Chondrocyte (in vitro differentiated cells): ENCODE measurements at regions not wholly inside any gene's neighbourhood (a gene's known extent, or its start where the extent isn't known, plus 50 kb on each side); places are given as distances from the start of the nearest gene placed in this dataset.

Experiments used
- DNase-seq: peaks from one replicate; pipeline ENCODE4 v3.0.0; 2021; ENCODE audit warnings: mixed read lengths, low spot score
- H3K27ac Mint-ChIP-seq: one replicate; pipeline ENCODE4 v1.8.0; 2021; ENCODE audit warnings: mild to moderate bottlenecking, moderate library complexity, mixed read lengths; ENCODE audit not compliant: unreplicated experiment
- H3K27me3 Mint-ChIP-seq: 2 replicates; pipeline ENCODE4 v1.8.0; 2021; ENCODE audit warnings: low read depth, mixed read lengths
- H3K36me3 Mint-ChIP-seq: 2 replicates; pipeline ENCODE4 v1.8.0; 2021; ENCODE audit warnings: low read depth, mixed read lengths
- H3K4me1 Mint-ChIP-seq: 2 replicates; pipeline ENCODE4 v1.8.0; 2021; ENCODE audit warnings: low read depth, mild to moderate bottlenecking, mixed read lengths
- H3K4me3 Mint-ChIP-seq: one replicate; pipeline ENCODE4 v1.8.0; 2021; ENCODE audit warnings: mild to moderate bottlenecking, moderate library complexity, mixed read lengths; ENCODE audit not compliant: unreplicated experiment
- H3K9me3 Mint-ChIP-seq: 2 replicates; pipeline ENCODE4 v1.8.0; 2021; ENCODE audit warnings: low read depth, mixed read lengths
- TF ChIP-seq, protein P1 (sequence below): fragments of 200-600 bp; sonication (generic); IDR thresholded peaks from 2 replicates; pipeline ENCODE4 v1.5.0; 2021; ENCODE audit warnings: antibody characterized with exemption, mild to moderate bottlenecking, moderate library complexity

- H3K36me3 Mint-ChIP-seq = no peaks in the 10 kb centered on the region
- TF ChIP-seq, protein P1, sequence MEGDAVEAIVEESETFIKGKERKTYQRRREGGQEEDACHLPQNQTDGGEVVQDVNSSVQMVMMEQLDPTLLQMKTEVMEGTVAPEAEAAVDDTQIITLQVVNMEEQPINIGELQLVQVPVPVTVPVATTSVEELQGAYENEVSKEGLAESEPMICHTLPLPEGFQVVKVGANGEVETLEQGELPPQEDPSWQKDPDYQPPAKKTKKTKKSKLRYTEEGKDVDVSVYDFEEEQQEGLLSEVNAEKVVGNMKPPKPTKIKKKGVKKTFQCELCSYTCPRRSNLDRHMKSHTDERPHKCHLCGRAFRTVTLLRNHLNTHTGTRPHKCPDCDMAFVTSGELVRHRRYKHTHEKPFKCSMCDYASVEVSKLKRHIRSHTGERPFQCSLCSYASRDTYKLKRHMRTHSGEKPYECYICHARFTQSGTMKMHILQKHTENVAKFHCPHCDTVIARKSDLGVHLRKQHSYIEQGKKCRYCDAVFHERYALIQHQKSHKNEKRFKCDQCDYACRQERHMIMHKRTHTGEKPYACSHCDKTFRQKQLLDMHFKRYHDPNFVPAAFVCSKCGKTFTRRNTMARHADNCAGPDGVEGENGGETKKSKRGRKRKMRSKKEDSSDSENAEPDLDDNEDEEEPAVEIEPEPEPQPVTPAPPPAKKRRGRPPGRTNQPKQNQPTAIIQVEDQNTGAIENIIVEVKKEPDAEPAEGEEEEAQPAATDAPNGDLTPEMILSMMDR = no peak
- no peaks in the 10 kb centered on the region for H3K9me3 Mint-ChIP-seq
- H3K4me1 Mint-ChIP-seq = no peaks in the 10 kb centered on the region
- DNase-seq = no peak
- H3K27ac Mint-ChIP-seq = no peak overlapping the region
- no peak overlapping the region for H3K4me3 Mint-ChIP-seq
- peaks cover 19% of the 10 kb centered on the region for H3K27me3 Mint-ChIP-seq
Observed at GRCh38 chr1:90357995-90358394, 359.1 kb downstream of the BARHL2 start.

- TF ChIP-seq, protein P1 = no peak
- DNase-seq = no peak
- no peak overlapping the region for H3K4me3 Mint-ChIP-seq
- H3K9me3 Mint-ChIP-seq = no peaks in the 10 kb centered on the region
- no peak overlapping the region for H3K27ac Mint-ChIP-seq
- peaks cover 15% of the 10 kb centered on the region for H3K27me3 Mint-ChIP-seq
- no peaks in the 10 kb centered on the region for H3K4me1 Mint-ChIP-seq
- H3K36me3 Mint-ChIP-seq = no peaks in the 10 kb centered on the region
Observed at GRCh38 chr1:90356991-90357390, 360.1 kb downstream of the BARHL2 start.

GRCh38 chr1:90356101-90356500 lies 361.0 kb downstream of the BARHL2 start:
- TF ChIP-seq, protein P1 = no peak
- no peak overlapping the region for H3K27ac Mint-ChIP-seq

DNA sequence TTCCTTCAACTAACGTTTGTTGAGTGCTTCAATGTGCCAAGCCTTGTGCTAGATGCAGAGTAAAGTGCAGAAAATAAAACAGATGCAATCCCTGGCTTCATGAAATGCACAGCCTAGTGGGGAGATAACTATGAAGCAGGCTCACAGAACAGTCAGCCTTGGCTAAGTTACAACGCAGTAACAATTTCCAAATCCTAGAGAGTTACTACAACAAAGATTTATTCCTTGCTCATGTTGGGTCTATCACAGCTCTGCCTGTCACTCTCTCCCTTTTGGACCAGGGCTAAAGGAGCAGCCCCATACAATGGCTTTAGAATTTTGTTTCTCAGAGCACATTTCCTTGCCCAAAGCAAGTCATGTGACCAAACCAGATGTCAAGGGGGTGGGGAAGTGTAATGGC lies 359.8 kb downstream of the ZNF326 start:
- no peaks in the 10 kb centered on the region for H3K4me1 Mint-ChIP-seq
- H3K4me3 Mint-ChIP-seq = no peak overlapping the region
- H3K36me3 Mint-ChIP-seq = no peaks in the 10 kb centered on the region
- no peak for DNase-seq
- H3K27ac Mint-ChIP-seq = no peak overlapping the region
- H3K9me3 Mint-ChIP-seq = no peaks in the 10 kb centered on the region
- peaks cover 14% of the 10 kb centered on the region for H3K27me3 Mint-ChIP-seq
- TF ChIP-seq, protein P1 = no peak

More at GRCh38 chr1:90356101-90356500, 361.0 kb downstream of the BARHL2 start:
- no peak overlapping the region for H3K4me3 Mint-ChIP-seq
- no peaks in the 10 kb centered on the region for H3K4me1 Mint-ChIP-seq
- peaks cover 15% of the 10 kb centered on the region for H3K27me3 Mint-ChIP-seq
- H3K36me3 Mint-ChIP-seq = no peaks in the 10 kb centered on the region
- no peaks in the 10 kb centered on the region for H3K9me3 Mint-ChIP-seq
- no peak for DNase-seq

DNA sequence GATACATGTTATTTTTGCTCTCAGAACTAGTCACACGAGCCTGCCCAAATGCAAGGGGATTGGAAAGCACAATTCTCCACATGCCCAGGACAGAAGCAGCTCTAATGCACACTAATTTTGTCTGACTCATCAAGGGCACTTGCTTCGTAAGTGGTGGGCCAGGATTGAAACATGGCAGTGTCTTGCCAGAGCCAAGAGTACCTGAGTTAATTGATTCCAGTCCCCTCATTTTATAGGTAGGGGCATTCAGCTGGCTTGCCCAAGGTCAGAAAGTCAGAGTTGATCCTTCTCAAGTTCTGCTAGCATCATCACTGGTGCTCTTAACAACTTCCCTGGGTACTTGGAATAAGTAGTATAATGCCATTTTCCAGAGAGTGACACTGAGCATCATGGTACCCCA lies 356.1 kb downstream of the ZNF326 start:
- H3K36me3 Mint-ChIP-seq = no peaks in the 10 kb centered on the region
- DNase-seq = no peak
- H3K27me3 Mint-ChIP-seq = peaks cover 9% of the 10 kb centered on the region
- TF ChIP-seq, protein P1 = no peak
- H3K27ac Mint-ChIP-seq = no peak overlapping the region
- H3K4me3 Mint-ChIP-seq = no peak overlapping the region
- peaks cover 10% of the 10 kb centered on the region for H3K9me3 Mint-ChIP-seq
- no peaks in the 10 kb centered on the region for H3K4me1 Mint-ChIP-seq
